ENCODE measurements at regions not wholly inside any gene's neighbourhood (a gene's known extent, or its start where the extent isn't known, plus 50 kb on each side); places are given as distances from the start of the nearest gene placed in this dataset.
"Not testable (repeated sequence)": the region's sequence is repeated elsewhere in the genome, so short reads cannot be mapped to it uniquely, and the experiment has no call there.

DNA sequence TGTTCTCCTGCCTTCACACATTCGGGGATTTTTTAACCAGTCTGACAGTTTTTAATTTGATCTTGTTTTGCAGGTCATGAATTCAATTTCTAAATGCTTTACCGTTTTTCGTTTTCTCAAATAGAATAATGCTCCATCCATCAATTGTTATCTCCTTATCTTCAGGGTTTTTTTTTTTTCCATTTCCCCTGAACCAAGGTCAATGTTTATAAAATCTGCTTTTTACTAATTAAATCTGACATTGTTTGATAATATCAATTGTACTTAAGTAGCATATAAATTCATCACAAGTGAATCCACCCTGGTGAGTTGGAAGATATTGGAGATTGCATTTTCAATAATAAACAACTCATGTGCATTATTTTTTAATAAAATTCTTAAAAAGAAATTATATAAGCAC lies 2004.6 kb upstream of the WWC1 start:
- no peak overlapping the region for H3K4me3 ChIP-seq (replicated peaks in 1 of 3; ENCODE audit: insufficient read depth in 1 of 3, low read depth in 1 of 3, low read length in 3 of 3)
- H3K9ac ChIP-seq (replicated peaks; ENCODE audit: extremely low read depth, insufficient read depth, low read length) = no peak overlapping the region
- no peak overlapping the region for H3K4me2 ChIP-seq (ENCODE audit: insufficient read depth, low read length)
- no peaks in the 10 kb centered on the region for H3K9me1 ChIP-seq (replicated peaks; ENCODE audit: control insufficient read depth, extremely low read depth, insufficient read depth, low read length)
- DNase-seq (ENCODE audit: low read depth, low spot score) (no peak), FAIRE-seq (no peak)
- BruUV-seq (replicated peaks) = no TSS peak
- H3K79me2 ChIP-seq (ENCODE audit: control insufficient read depth, insufficient read depth, low read length) = no peaks in the 10 kb centered on the region
- H3K9me3 ChIP-seq (replicated peaks; ENCODE audit: control insufficient read depth, insufficient read depth, low read length) = peaks cover 2% of the 10 kb centered on the region
- TF ChIP-seq POLR2AphosphoS5 (IDR thresholded peaks at IDR 0.05; ENCODE audit: insufficient read depth, low read depth, low read length) (no peak), FOS (IDR thresholded peaks at IDR 0.05; ENCODE audit: borderline replicate concordance, insufficient read depth, low read length) (no peak), EZH2 (IDR thresholded peaks at IDR 0.05; ENCODE audit: borderline replicate concordance, low read depth, low read length, severe bottlenecking) (no peak)
- TF ChIP-seq, protein P1, sequence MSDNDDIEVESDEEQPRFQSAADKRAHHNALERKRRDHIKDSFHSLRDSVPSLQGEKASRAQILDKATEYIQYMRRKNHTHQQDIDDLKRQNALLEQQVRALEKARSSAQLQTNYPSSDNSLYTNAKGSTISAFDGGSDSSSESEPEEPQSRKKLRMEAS (IDR thresholded peaks at IDR 0.05; ENCODE audit: insufficient read depth, insufficient read length) = no peak
- dilution Hi-C loops (cut with MboI; ENCODE audit: extremely low pct_ligation_motif_present, low sequenced_read_pairs) (no loop called here), intact Hi-C loops (cut with micrococcal nuclease) (no loop called here)
- ChIA-PET CTCF (no interaction called here), POLR2A (no interaction called here)
- no peak overlapping the region for H3K27ac ChIP-seq (ENCODE audit: insufficient read depth, low read depth, low read length)
- H4K20me1 ChIP-seq (replicated peaks; ENCODE audit: control insufficient read depth, extremely low read depth, insufficient read depth, low read length) = no peaks in the 10 kb centered on the region
- no peaks in the 10 kb centered on the region for H3K36me3 ChIP-seq (ENCODE audit: control insufficient read depth in 2 of 2, extremely low read depth in 1 of 2, insufficient read depth in 2 of 2, low read length in 2 of 2)
- H2AFZ ChIP-seq (ENCODE audit: low read depth, low read length) = no peak overlapping the region
- H3K27me3 ChIP-seq (ENCODE audit: control insufficient read depth in 2 of 2, insufficient read depth in 2 of 2, low read length in 2 of 2) = no peaks in the 10 kb centered on the region
- no peaks in the 10 kb centered on the region for H3K4me1 ChIP-seq (ENCODE audit: control insufficient read depth, extremely low read depth, insufficient read depth, low read length)

DNA sequence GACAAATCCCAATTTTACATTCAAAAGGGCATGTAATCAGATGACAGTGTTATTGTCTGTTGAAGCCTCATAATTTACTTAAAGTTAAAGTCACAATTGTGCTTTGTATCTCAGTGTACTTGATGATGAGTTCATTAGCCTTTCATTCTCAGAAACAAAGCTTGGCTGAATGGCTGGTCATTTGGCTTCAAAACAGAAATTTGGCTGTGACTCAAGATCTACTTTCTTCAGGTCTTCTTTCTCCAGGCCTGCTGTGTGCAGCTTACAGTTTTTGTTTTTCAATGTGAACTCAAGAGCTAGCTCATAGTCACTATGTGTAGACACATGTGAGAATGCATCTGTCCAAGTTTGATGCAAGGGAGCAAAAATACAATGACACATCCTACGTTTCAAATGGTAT lies 2003.6 kb upstream of the WWC1 start:
- Histone ChIP-seq H3K4me2 (ENCODE audit: insufficient read depth, low read length) (no peak overlapping the region), H3K4me3 (replicated peaks in 1 of 3; ENCODE audit: insufficient read depth in 1 of 3, low read depth in 1 of 3, low read length in 3 of 3) (no peak overlapping the region), H3K27me3 (ENCODE audit: control insufficient read depth in 2 of 2, insufficient read depth in 2 of 2, low read length in 2 of 2) (no peaks in the 10 kb centered on the region), H3K4me1 (ENCODE audit: control insufficient read depth, extremely low read depth, insufficient read depth, low read length) (no peaks in the 10 kb centered on the region), H3K79me2 (ENCODE audit: control insufficient read depth, insufficient read depth, low read length) (no peaks in the 10 kb centered on the region), H3K36me3 (ENCODE audit: control insufficient read depth in 2 of 2, extremely low read depth in 1 of 2, insufficient read depth in 2 of 2, low read length in 2 of 2) (no peaks in the 10 kb centered on the region), H4K20me1 (replicated peaks; ENCODE audit: control insufficient read depth, extremely low read depth, insufficient read depth, low read length) (no peaks in the 10 kb centered on the region), H2AFZ (ENCODE audit: low read depth, low read length) (no peak overlapping the region), H3K9ac (replicated peaks; ENCODE audit: extremely low read depth, insufficient read depth, low read length) (no peak overlapping the region), H3K9me1 (replicated peaks; ENCODE audit: control insufficient read depth, extremely low read depth, insufficient read depth, low read length) (no peaks in the 10 kb centered on the region), H3K9me3 (replicated peaks; ENCODE audit: control insufficient read depth, insufficient read depth, low read length) (peaks cover 2% of the 10 kb centered on the region), H3K27ac (ENCODE audit: insufficient read depth, low read depth, low read length) (no peak overlapping the region)
- dilution Hi-C loops (cut with MboI; ENCODE audit: extremely low pct_ligation_motif_present, low sequenced_read_pairs) = no loop called here
- intact Hi-C loops (cut with micrococcal nuclease) = no loop called here
- BruUV-seq (replicated peaks) = no TSS peak
- DNase-seq (ENCODE audit: low read depth, low spot score) (no peak), FAIRE-seq (no peak)
- ChIA-PET POLR2A (no interaction called here), CTCF (no interaction called here)
- TF ChIP-seq FOS (IDR thresholded peaks at IDR 0.05; ENCODE audit: borderline replicate concordance, insufficient read depth, low read length) (no peak), EZH2 (IDR thresholded peaks at IDR 0.05; ENCODE audit: borderline replicate concordance, low read depth, low read length, severe bottlenecking) (no peak), GATA2 (IDR thresholded peaks at IDR 0.05; ENCODE audit: insufficient read depth, insufficient read length, low read depth, low read length) (no peak), MYC (IDR thresholded peaks at IDR 0.05; ENCODE audit: low read depth, low read length) (no peak), POLR2AphosphoS5 (IDR thresholded peaks at IDR 0.05; ENCODE audit: insufficient read depth, low read depth, low read length) (no peak), POLR2A (IDR thresholded peaks at IDR 0.05; ENCODE audit: low read depth, low read length) (no peak), JUN (IDR thresholded peaks at IDR 0.05; ENCODE audit: borderline replicate concordance, insufficient read depth, insufficient read length, low read depth) (no peak)
- TF ChIP-seq, protein P1 (IDR thresholded peaks at IDR 0.05; ENCODE audit: insufficient read depth, insufficient read length) = no peak
- TF ChIP-seq, protein P2, sequence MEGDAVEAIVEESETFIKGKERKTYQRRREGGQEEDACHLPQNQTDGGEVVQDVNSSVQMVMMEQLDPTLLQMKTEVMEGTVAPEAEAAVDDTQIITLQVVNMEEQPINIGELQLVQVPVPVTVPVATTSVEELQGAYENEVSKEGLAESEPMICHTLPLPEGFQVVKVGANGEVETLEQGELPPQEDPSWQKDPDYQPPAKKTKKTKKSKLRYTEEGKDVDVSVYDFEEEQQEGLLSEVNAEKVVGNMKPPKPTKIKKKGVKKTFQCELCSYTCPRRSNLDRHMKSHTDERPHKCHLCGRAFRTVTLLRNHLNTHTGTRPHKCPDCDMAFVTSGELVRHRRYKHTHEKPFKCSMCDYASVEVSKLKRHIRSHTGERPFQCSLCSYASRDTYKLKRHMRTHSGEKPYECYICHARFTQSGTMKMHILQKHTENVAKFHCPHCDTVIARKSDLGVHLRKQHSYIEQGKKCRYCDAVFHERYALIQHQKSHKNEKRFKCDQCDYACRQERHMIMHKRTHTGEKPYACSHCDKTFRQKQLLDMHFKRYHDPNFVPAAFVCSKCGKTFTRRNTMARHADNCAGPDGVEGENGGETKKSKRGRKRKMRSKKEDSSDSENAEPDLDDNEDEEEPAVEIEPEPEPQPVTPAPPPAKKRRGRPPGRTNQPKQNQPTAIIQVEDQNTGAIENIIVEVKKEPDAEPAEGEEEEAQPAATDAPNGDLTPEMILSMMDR (IDR thresholded peaks at IDR 0.05; ENCODE audit: extremely low read depth in 1 of 2, insufficient read depth in 1 of 2, low read depth in 1 of 2, low read length in 2 of 2) = no peak

- H3K9me1 ChIP-seq (replicated peaks; ENCODE audit: control insufficient read depth, extremely low read depth, insufficient read depth, low read length); POLR2A ChIA-PET; H3K27ac ChIP-seq (ENCODE audit: insufficient read depth, low read depth, low read length); H3K79me2 ChIP-seq (ENCODE audit: control insufficient read depth, insufficient read depth, low read length); CTCF ChIA-PET; H3K4me2 ChIP-seq (ENCODE audit: insufficient read depth, low read length); FAIRE-seq; H3K9me3 ChIP-seq (replicated peaks; ENCODE audit: control insufficient read depth, insufficient read depth, low read length); BruUV-seq (replicated peaks); DNase-seq (ENCODE audit: low read depth, low spot score); H3K4me3 ChIP-seq (replicated peaks in 1 of 3; ENCODE audit: insufficient read depth in 1 of 3, low read depth in 1 of 3, low read length in 3 of 3); H3K36me3 ChIP-seq (ENCODE audit: control insufficient read depth in 2 of 2, extremely low read depth in 1 of 2, insufficient read depth in 2 of 2, low read length in 2 of 2); H3K27me3 ChIP-seq (ENCODE audit: control insufficient read depth in 2 of 2, insufficient read depth in 2 of 2, low read length in 2 of 2); dilution Hi-C loops (cut with MboI; ENCODE audit: extremely low pct_ligation_motif_present, low sequenced_read_pairs); H4K20me1 ChIP-seq (replicated peaks; ENCODE audit: control insufficient read depth, extremely low read depth, insufficient read depth, low read length); H3K9ac ChIP-seq (replicated peaks; ENCODE audit: extremely low read depth, insufficient read depth, low read length); H3K4me1 ChIP-seq (ENCODE audit: control insufficient read depth, extremely low read depth, insufficient read depth, low read length); H2AFZ ChIP-seq (ENCODE audit: low read depth, low read length); intact Hi-C loops (cut with micrococcal nuclease): not testable (repeated sequence)
These were observed 1999.6 kb upstream of the WWC1 start for GRCh38 chr5:166291800-166292199.

All from endothelial cell of umbilical vein (primary cell).